ENCODE measurements at regions not wholly inside any gene's neighbourhood (a gene's known extent, or its start where the extent isn't known, plus 50 kb on each side); places are given as distances from the start of the nearest gene placed in this dataset.

GRCh38 chr17:45645330-45645729 is 138.8 kb upstream of the CRHR1 start:
- no TSS peak for BruUV-seq (replicated peaks)
- Histone ChIP-seq H3K36me3 (ENCODE audit: low read depth, low read length) (no peaks in the 10 kb centered on the region), H3K9me3 (ENCODE audit: low read length) (no peaks in the 10 kb centered on the region), H3K79me2 (ENCODE audit: low read length) (no peaks in the 10 kb centered on the region), H3K9me2 (replicated peaks; ENCODE audit: low read length) (no peaks in the 10 kb centered on the region), H3K9ac (ENCODE audit: low read length) (no peak overlapping the region), H3K4me2 (ENCODE audit: low read length) (no peak overlapping the region), H3K4me3 (ENCODE audit: low read length) (no peak overlapping the region), H4K20me1 (ENCODE audit: low read length) (no peaks in the 10 kb centered on the region), H3K27ac (ENCODE audit: low read length) (no peak overlapping the region), H3K4me1 (ENCODE audit: insufficient read depth, low read length) (peaks cover 4% of the 10 kb centered on the region; the same call in 1 of the 2 replicates), H3K27me3 (ENCODE audit: low read length) (peaks cover under 1% of the 10 kb centered on the region; the same call in 1 of the 2 replicates), H3F3A (ENCODE audit: low read length, unreplicated experiment) (no peaks in the 10 kb centered on the region), H2AFZ (ENCODE audit: low read length) (no peak overlapping the region)
- intact Hi-C loops (cut with micrococcal nuclease) = no loop called here
- ChIA-PET POLR2A (ENCODE audit: unreplicated experiment) (no interaction called here), CTCF (no interaction called here)
- no peak for DNase-seq
- ATAC-seq = no peak
- TF ChIP-seq EZH2phosphoT487 (IDR thresholded peaks at IDR 0.05; ENCODE audit: borderline replicate concordance, low read length) (no peak), CTCF (conservative IDR thresholded peaks at IDR 0.05; ENCODE audit: low read depth, low read length) (no peak)

- CTCF ChIA-PET = no interaction called here
- no peak overlapping the region for H3K4me2 ChIP-seq (ENCODE audit: low read length)
These were observed 137.7 kb upstream of the CRHR1 start for GRCh38 chr17:45646288-45646988.

More at GRCh38 chr17:45646288-45646988, 137.7 kb upstream of the CRHR1 start:
- Histone ChIP-seq H3K9me3 (ENCODE audit: low read length) (no peaks in the 10 kb centered on the region), H3K36me3 (ENCODE audit: low read depth, low read length) (no peaks in the 10 kb centered on the region), H3K4me1 (ENCODE audit: insufficient read depth, low read length) (peaks cover 4% of the 10 kb centered on the region; the same call in 1 of the 2 replicates), H4K20me1 (ENCODE audit: low read length) (no peaks in the 10 kb centered on the region), H3K27me3 (ENCODE audit: low read length) (peaks cover 7% of the 10 kb centered on the region), H3K9me2 (replicated peaks; ENCODE audit: low read length) (no peaks in the 10 kb centered on the region), H3K27ac (ENCODE audit: low read length) (no peak overlapping the region), H3F3A (ENCODE audit: low read length, unreplicated experiment) (no peaks in the 10 kb centered on the region), H3K79me2 (ENCODE audit: low read length) (no peaks in the 10 kb centered on the region), H3K9ac (ENCODE audit: low read length) (no peak overlapping the region), H3K4me3 (ENCODE audit: low read length) (no peak overlapping the region), H2AFZ (ENCODE audit: low read length) (no peak overlapping the region)
- intact Hi-C loops (cut with micrococcal nuclease) = no loop called here
- DNase-seq = no peak
- ATAC-seq = no peak
- POLR2A ChIA-PET (ENCODE audit: unreplicated experiment) = no interaction called here
- BruUV-seq (replicated peaks) = no TSS peak
- TF ChIP-seq EZH2phosphoT487 (IDR thresholded peaks at IDR 0.05; ENCODE audit: borderline replicate concordance, low read length) = no peak
- TF ChIP-seq CTCF (conservative IDR thresholded peaks at IDR 0.05; ENCODE audit: low read depth, low read length) = no peak
- TF ChIP-seq EZH2 (IDR thresholded peaks at IDR 0.05; ENCODE audit: low read length, unreplicated experiment) = no peak
